Epithelial cell of esophagus (primary cell): ENCODE measurements at regions not wholly inside any gene's neighbourhood (a gene's known extent, or its start where the extent isn't known, plus 50 kb on each side); places are given as distances from the start of the nearest gene placed in this dataset.
"Not testable (repeated sequence)": the region's sequence is repeated elsewhere in the genome, so short reads cannot be mapped to it uniquely, and the experiment has no call there.

Experiments used
- DNase-seq: peaks from one replicate; pipeline ENCODE4 v3.0.0; 2010; ENCODE audit warnings: low read depth
- H3K4me3 ChIP-seq: 2 replicates; pipeline ENCODE4 v1.5.1; 2011; ENCODE audit warnings: mild to moderate bottlenecking, low read length, control low read depth
- CTCF ChIP-seq: IDR thresholded peaks from 2 replicates; pipeline ENCODE4 v1.5.1; 2011; ENCODE audit warnings: low read depth, mild to moderate bottlenecking, low read length, control low read depth, inconsistent platforms; ENCODE audit not compliant: insufficient read depth; ENCODE audit errors: missing control alignments

- H3K4me3 ChIP-seq = no peak overlapping the region
- peak; percentile 66 for DNase-seq
- no peak for TF ChIP-seq CTCF
These were observed 199.0 kb upstream of the DPYD start for GRCh38 chr1:98119796-98120195.

GRCh38 chr1:98113811-98114210, 193.0 kb upstream of the DPYD start:
- H3K4me3 ChIP-seq = no peak overlapping the region
- DNase-seq = no peak
- no peak for TF ChIP-seq CTCF

- no peak for DNase-seq
- H3K4me3 ChIP-seq = no peak overlapping the region
- no peak for TF ChIP-seq CTCF
These were observed 191.8 kb upstream of the DPYD start for GRCh38 chr1:98112626-98113025.

GRCh38 chr1:98110674-98111073, 189.8 kb upstream of the DPYD start:
- TF ChIP-seq CTCF = no peak
- no peak overlapping the region for H3K4me3 ChIP-seq
- DNase-seq = no peak

GRCh38 chr1:98108378-98108777, 187.5 kb upstream of the DPYD start:
- DNase-seq, H3K4me3 ChIP-seq: not testable (repeated sequence)

- no peak for DNase-seq
- TF ChIP-seq CTCF = no peak
These were observed 186.4 kb upstream of the DPYD start for GRCh38 chr1:98107256-98107655.

GRCh38 chr1:98104289-98104688, 183.5 kb upstream of the DPYD start:
- no peak for DNase-seq
- H3K4me3 ChIP-seq = no peak overlapping the region

More at GRCh38 chr1:98107256-98107655, 186.4 kb upstream of the DPYD start:
- no peak overlapping the region for H3K4me3 ChIP-seq

More at GRCh38 chr1:98104289-98104688, 183.5 kb upstream of the DPYD start:
- TF ChIP-seq CTCF = no peak
